ENCODE measurements at regions not wholly inside any gene's neighbourhood (a gene's known extent, or its start where the extent isn't known, plus 50 kb on each side); places are given as distances from the start of the nearest gene placed in this dataset.

GRCh38 chr1:63042278-63042677 lies 258.3 kb downstream of the ATG4C start:
- no peak for DNase-seq (ENCODE audit: low spot score)

GRCh38 chr1:63046539-63046938 lies 262.6 kb downstream of the ATG4C start:
- DNase-seq (ENCODE audit: low spot score) = no peak

GRCh38 chr1:63049135-63049534 lies 265.2 kb downstream of the ATG4C start:
- DNase-seq (ENCODE audit: low spot score) = no peak

GRCh38 chr1:63051356-63051755 lies 267.4 kb downstream of the ATG4C start:
- no peak for DNase-seq (ENCODE audit: low spot score)

- DNase-seq (ENCODE audit: low spot score) = no peak
These were observed 268.0 kb downstream of the ATG4C start for GRCh38 chr1:63051886-63052285.

GRCh38 chr1:63054184-63054583 lies 268.2 kb upstream of the FOXD3 start:
- no peak for DNase-seq (ENCODE audit: low spot score)

GRCh38 chr1:63063367-63063766 lies 259.0 kb upstream of the FOXD3 start:
- no peak for DNase-seq (ENCODE audit: low spot score)

GRCh38 chr1:63064135-63064534 lies 258.2 kb upstream of the FOXD3 start:
- DNase-seq (ENCODE audit: low spot score) = no peak

- DNase-seq (ENCODE audit: low spot score) = no peak
These were observed 253.7 kb upstream of the FOXD3 start for GRCh38 chr1:63068626-63069025.

- DNase-seq (ENCODE audit: low spot score) = no peak
These were observed 253.2 kb upstream of the FOXD3 start for GRCh38 chr1:63069214-63069613.

- DNase-seq (ENCODE audit: low spot score) = no peak
These were observed 248.8 kb upstream of the FOXD3 start for GRCh38 chr1:63073309-63074306.

GRCh38 chr1:63074321-63074720 lies 248.0 kb upstream of the FOXD3 start:
- DNase-seq (ENCODE audit: low spot score) = no peak

GRCh38 chr1:63082766-63083165 lies 239.6 kb upstream of the FOXD3 start:
- DNase-seq (ENCODE audit: low spot score) = no peak

- DNase-seq (ENCODE audit: low spot score) = no peak
These were observed 234.4 kb upstream of the FOXD3 start for GRCh38 chr1:63087966-63088365.

- no peak for DNase-seq (ENCODE audit: low spot score)
These were observed 223.2 kb upstream of the FOXD3 start for GRCh38 chr1:63099188-63099587.

- DNase-seq (ENCODE audit: low spot score) = no peak
These were observed 221.0 kb upstream of the FOXD3 start for GRCh38 chr1:63101336-63101735.

GRCh38 chr1:63103682-63104081 lies 218.7 kb upstream of the FOXD3 start:
- no peak for DNase-seq (ENCODE audit: low spot score)

- no peak for DNase-seq (ENCODE audit: low spot score)
These were observed 215.3 kb upstream of the FOXD3 start for GRCh38 chr1:63107066-63107465.

GRCh38 chr1:63108206-63108605 lies 214.2 kb upstream of the FOXD3 start:
- no peak for DNase-seq (ENCODE audit: low spot score)

- DNase-seq (ENCODE audit: low spot score) = no peak
These were observed 210.0 kb upstream of the FOXD3 start for GRCh38 chr1:63112155-63112900.

- no peak for DNase-seq (ENCODE audit: low spot score)
These were observed 206.8 kb upstream of the FOXD3 start for GRCh38 chr1:63115527-63115926.

GRCh38 chr1:63116016-63116415 lies 206.4 kb upstream of the FOXD3 start:
- no peak for DNase-seq (ENCODE audit: low spot score)

- no peak for DNase-seq (ENCODE audit: low spot score)
These were observed 202.7 kb upstream of the FOXD3 start for GRCh38 chr1:63119575-63120155.

Data from HuH-7.5 (cell line).